ENCODE measurements at regions not wholly inside any gene's neighbourhood (a gene's known extent, or its start where the extent isn't known, plus 50 kb on each side); places are given as distances from the start of the nearest gene placed in this dataset.
"Not testable (repeated sequence)": the region's sequence is repeated elsewhere in the genome, so short reads cannot be mapped to it uniquely, and the experiment has no call there.

- Histone ChIP-seq H3K4me1 (no peaks in the 10 kb centered on the region), H3K27me3 (no peaks in the 10 kb centered on the region), H3K9me3 (no peaks in the 10 kb centered on the region), H3K4me3 (no peak overlapping the region), H3K27ac (no peak overlapping the region), H3K36me3 (no peaks in the 10 kb centered on the region)
- DNase-seq (no peak), ATAC-seq (no peak)
- intact Hi-C loops (cut with DNase I): no loop called here
- 94% methylated on average over 3 of the region's 7 CpGs for WGBS (ENCODE audit: insufficient coverage, low coverage, low lambda C conversion rate, missing lambda C conversion rate)
- TF ChIP-seq CTCF (IDR thresholded peaks at IDR 0.05): no peak
- no peak for TF ChIP-seq POLR2A (IDR thresholded peaks at IDR 0.05)
Measured at GRCh38 chr5:54794135-54794975, 191.0 kb downstream of the ESM1 start.

GRCh38 chr5:54793468-54794134, 191.8 kb downstream of the ESM1 start:
- Histone ChIP-seq H3K27ac (no peak overlapping the region), H3K27me3 (no peaks in the 10 kb centered on the region), H3K9me3 (no peaks in the 10 kb centered on the region), H3K36me3 (no peaks in the 10 kb centered on the region), H3K4me3 (no peak overlapping the region), H3K4me1 (no peaks in the 10 kb centered on the region)
- no peak for DNase-seq
- intact Hi-C loops (cut with DNase I): no loop called here
- TF ChIP-seq POLR2A (IDR thresholded peaks at IDR 0.05): no peak
- no peak for TF ChIP-seq CTCF (IDR thresholded peaks at IDR 0.05)
- ATAC-seq: no peak
- WGBS (ENCODE audit: insufficient coverage, low coverage, low lambda C conversion rate, missing lambda C conversion rate): 96% methylated on average over 3 of the region's 4 CpGs

- DNase-seq (no peak), ATAC-seq (no peak)
- Histone ChIP-seq H3K27ac (no peak overlapping the region), H3K36me3 (no peaks in the 10 kb centered on the region), H3K4me3 (no peak overlapping the region), H3K4me1 (no peaks in the 10 kb centered on the region), H3K27me3 (no peaks in the 10 kb centered on the region), H3K9me3 (no peaks in the 10 kb centered on the region)
- intact Hi-C loops (cut with DNase I): no loop called here
- TF ChIP-seq CTCF (IDR thresholded peaks at IDR 0.05): no peak
- no peak for TF ChIP-seq POLR2A (IDR thresholded peaks at IDR 0.05)
- WGBS (ENCODE audit: insufficient coverage, low coverage, low lambda C conversion rate, missing lambda C conversion rate): 70% methylated on average over 2 of the region's 2 CpGs
Measured at GRCh38 chr5:54792611-54793404, 192.6 kb downstream of the ESM1 start.

GRCh38 chr5:54787910-54788309, 197.5 kb downstream of the ESM1 start:
- H3K9me3 ChIP-seq; H3K27ac ChIP-seq; H3K36me3 ChIP-seq; H3K4me1 ChIP-seq; DNase-seq; H3K4me3 ChIP-seq; intact Hi-C loops (cut with DNase I); ATAC-seq; H3K27me3 ChIP-seq: not testable (repeated sequence)
- WGBS (ENCODE audit: insufficient coverage, low coverage, low lambda C conversion rate, missing lambda C conversion rate): 35% methylated on average over 2 of the region's 3 CpGs

Data from right lobe of liver (tissue), 6 donors.